Inferior parietal cortex (tissue), 1 donor: ENCODE measurements at regions not wholly inside any gene's neighbourhood (a gene's known extent, or its start where the extent isn't known, plus 50 kb on each side); places are given as distances from the start of the nearest gene placed in this dataset.
"Not testable (repeated sequence)": the region's sequence is repeated elsewhere in the genome, so short reads cannot be mapped to it uniquely, and the experiment has no call there.

ENCODE experiments used
- DNase-seq: peaks from one replicate; pipeline ENCODE4 v3.0.0-alpha.2; 2016; ENCODE audit errors: extremely low spot score

DNA sequence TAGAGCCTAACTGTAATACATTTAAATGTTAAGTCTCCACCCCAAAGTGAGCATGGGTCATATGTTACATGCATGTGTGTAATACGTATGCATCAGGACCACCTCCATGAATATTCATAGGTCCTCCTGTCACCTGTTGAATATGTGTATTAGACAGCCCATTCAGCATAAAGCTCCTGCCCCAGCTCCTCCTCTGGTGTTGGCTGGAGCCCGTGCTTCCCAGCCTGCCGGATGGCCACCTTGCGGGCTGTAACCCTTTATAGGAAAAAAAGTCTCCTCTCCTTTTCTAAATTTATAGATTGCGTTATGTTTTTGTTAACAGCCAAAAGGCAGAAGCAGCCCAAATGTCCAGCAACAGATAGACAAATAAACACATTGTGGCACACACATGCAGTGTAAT, 299.5 kb downstream of the MED10 start:
- DNase-seq, result no peak

DNA sequence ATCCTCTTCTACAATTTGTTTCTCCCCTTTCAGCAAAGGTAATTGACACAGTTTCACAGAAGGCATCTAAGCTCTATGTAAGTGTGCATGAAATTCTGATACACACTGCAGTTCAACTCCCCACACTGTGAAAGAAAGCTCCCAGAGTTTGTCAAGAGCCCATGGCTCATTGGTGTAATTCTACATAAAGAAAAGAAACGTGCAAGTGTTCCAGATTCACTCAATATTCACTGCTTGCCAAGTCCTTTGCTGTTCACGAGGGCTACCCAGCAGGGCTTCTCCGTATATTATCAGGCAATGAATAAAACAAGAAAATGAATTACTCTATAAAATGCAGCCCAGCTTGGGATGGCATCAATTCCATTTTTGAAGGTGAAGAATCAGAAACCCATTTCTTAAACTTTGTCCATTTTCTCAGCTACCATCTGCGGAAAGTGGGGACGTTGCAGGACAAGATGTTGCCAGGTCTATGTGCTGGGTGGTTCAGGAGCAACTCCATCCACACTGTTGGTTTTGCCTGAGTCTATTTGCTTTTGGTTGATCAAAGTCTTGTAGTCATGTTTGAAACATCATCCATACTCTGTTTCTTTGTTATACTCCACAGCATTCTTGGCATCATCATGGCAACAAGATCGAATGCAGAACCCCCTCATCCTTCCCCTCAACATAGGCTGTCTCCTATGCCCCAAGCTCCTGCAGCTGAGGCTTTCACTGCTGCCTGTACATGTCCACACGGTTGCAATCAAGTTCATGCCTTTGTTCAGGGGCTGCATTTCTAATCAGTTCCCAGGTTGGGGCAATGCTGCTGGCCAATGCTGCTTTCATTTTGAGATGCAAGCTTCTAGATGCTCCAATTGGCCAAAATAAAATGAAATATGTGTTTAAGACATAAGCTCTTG, 301.8 kb downstream of the MED10 start:
- no peak for DNase-seq

DNA sequence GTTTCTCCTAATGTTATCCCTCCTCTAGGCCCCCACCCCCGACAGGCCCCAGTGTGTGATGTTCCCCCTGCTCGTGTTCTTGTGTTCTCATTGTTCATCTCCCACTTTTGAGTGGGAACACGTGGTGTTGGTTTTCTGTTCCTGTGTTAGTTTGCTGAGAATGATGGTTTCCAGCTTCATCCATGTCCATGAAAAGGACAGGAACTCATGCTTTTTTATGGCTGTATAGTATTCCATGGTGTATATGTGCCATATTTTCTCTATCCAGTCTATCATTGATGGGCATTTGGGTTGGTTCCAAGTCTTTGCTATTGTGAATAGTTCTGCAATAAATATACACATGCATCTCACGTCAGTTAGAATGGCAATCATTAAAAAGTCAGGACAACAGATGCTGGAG, 305.9 kb downstream of the MED10 start:
- not testable (repeated sequence) for DNase-seq

DNA sequence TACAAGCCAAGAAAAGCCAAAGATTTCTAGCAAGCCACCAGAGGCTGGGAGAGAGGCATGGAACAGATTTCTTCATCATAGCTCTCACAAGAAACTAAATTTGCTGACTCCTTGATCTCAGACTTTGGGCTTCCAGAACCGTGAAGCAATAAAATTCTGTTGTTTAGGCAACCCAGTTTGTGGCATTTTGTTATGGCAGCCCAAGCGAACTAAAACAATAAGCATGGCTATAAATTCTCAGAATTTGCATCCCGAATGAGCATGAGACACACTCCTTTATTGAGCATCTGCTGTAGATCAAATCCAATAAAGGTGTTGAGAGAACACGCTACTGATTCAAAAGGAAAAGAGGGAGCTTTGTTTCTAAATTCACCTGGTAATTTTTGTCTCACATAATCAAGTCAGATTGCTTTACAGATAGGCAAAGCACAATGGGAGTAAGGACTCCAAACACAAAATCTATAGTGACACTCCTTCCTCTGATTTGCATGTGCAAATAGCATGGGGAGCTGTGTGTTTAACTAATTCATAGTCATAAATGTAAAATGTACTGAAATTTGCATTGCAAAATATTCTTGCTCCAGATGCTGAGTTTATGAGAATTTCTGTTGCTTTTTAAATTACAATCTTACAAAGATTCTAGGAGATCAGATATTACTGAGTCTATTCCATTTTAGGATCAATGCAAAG, 308.7 kb downstream of the MED10 start:
- no peak for DNase-seq

DNA sequence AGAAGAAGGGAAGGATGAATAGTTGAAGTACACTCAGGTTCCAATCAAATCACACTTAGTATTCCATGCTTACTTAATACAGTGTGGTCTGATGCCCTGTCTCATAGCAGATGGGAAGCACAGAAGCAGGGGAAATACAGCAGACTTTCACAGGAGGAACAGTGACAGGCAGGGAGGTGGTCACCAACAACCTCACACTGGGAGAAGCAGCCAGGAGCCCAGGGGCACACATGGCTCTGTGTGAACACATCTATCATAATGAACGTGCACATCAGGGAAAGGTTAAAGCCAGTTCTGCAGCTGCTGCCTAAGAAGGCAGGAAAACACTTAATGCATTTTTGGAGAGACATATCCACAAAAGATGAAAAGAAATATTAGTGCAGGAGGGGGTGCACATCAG, 312.3 kb downstream of the MED10 start:
- DNase-seq, result no peak

DNA sequence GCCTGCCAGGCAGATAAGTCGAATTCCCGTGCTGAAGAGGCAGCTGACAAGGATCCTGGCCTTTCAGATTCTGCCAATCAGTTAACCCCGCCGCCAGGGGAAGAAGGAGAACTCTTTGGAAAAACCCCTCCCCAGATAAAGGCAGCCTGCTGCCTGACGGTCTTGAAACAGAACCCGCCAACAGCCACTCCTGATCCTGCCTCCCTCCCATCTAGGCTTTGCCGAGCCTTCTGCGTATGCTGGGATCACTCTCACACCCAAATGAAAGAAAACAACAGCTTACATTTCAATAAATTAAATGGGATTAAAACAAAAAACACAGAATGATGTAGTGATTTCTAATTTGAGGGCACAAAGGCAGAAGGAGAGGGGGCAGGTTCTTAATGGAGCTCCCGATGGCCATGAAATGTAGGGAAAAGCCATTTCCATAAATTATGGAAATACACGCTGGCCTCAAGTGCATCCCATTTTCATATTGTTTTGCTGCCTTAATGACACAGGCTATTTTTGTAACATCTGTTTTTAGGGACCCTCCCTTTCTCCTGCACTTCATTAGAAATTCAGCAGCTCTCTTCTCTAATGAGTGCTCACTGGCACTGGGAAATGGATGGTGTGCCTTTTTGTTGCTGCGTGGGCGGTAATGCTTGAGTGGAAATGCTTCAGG, 319.1 kb downstream of the MED10 start:
- DNase-seq, result no peak

DNA sequence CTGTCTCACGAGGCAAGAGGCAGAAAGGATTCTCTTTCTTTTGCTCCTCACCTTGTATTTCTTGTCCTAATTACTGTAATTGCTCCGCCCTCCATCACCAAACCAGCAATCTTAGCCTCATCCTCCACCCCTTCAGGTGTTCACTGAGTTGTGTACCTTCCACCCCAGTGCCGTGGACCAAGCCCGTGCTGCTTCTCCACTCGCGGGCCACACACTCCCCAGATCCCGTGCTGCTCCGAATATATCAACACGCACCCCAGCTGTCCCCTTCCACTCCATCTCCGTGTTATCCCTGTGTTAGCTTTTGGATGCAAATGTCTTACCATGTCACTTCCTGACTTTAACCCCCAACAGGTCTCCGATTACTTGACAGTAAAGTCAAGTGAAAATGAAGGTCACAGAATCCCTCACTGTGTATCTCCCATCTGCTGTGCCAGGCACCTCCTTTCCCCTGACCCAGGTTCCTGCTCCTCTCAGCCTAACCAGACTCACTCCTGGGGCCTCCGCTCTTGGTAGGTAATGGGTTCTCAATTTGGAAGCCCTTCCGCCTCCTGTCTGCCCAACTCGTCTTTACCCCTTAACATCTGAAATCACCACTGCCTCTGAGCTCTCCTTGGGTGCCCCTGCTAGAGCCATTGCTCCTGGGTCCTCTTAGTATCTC, 320.2 kb downstream of the MED10 start:
- DNase-seq, result no peak

DNA sequence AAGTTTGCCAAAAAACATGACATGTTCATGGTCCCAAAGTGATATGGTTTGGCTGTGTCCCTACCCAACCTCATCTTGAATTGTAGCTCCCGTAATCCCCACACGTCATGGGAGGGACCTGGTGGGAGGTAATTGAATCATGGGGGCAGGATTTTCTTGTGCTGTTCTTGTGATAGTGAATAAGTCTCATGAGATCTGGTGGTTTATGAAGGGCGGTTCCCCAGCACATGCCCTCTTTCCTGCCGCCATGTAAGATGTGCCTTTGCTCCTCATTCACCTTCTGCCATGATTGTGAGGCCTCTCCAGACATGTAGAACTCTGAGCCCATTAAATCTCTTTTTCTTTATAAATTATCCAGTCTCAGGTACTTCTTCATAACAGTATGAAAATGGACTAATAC, 322.1 kb downstream of the MED10 start:
- DNase-seq, result no peak

DNA sequence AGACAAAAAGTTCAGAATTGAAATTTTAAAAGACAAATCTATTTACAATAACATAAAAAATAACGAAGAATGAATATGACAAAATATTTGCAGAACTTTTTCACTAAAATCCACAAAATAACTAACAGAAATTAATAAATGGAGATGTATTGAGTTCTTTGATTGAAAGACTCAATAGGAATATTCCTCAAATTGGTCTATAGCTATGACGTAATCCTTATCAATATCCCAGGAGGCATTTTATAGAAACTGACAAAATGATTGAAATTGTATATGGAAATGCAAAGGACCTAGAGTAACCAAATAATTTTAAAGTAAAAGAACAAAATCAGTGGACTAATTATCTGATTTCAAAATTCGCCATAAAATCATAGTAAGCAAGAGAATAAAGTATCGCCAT, 328.7 kb downstream of the MED10 start:
- no peak for DNase-seq

DNA sequence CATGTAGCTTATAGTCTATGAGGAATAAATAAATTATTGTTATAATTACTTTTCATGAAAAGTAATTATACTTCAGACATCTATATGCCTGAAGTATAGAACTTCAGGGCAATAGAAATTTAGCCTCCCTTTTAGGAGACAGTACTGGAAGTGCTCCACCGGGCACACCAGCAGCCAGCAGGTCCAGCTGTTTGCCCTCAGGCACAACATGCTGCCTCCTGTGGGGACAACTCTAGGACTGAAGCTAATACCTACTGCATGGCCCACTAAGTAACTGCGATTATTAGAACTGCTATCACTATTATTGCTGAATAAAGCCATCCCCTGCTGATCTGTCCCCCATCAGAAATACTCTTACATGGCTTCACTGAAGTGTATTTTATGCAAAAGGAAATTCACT, 329.6 kb downstream of the MED10 start:
- DNase-seq, result no peak

DNA sequence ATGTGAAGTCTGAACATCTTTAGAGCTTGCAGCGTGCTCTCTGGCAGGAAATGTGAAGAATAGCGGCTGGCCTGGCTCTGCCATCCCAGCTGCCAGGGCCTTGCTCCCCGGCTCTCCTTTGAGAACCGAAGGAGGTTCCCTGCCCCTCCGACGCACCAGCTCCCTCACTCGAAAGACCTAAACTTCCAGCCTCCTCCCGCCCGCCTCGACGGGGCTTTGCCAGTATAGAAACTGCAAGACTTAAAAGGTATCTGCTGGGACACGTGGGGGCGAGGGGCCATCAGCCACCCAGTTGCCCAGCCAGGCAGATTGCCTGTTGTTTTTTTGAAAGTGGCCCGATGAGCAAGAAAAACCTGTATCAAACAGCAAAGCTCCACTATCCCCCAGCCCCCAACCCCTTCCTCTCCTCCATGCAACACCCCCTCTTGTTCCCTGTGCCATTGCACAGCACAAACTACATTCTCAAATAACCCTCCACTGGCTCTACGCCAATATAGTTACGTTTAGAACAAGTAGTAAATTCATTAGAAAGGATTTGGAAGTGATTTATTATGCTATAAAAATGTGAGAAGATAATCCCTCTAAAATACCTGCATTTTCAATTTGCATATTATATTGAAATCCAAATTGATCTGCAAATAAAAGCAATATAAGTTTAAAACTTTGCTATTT, 331.9 kb downstream of the MED10 start:
- no peak for DNase-seq

DNA sequence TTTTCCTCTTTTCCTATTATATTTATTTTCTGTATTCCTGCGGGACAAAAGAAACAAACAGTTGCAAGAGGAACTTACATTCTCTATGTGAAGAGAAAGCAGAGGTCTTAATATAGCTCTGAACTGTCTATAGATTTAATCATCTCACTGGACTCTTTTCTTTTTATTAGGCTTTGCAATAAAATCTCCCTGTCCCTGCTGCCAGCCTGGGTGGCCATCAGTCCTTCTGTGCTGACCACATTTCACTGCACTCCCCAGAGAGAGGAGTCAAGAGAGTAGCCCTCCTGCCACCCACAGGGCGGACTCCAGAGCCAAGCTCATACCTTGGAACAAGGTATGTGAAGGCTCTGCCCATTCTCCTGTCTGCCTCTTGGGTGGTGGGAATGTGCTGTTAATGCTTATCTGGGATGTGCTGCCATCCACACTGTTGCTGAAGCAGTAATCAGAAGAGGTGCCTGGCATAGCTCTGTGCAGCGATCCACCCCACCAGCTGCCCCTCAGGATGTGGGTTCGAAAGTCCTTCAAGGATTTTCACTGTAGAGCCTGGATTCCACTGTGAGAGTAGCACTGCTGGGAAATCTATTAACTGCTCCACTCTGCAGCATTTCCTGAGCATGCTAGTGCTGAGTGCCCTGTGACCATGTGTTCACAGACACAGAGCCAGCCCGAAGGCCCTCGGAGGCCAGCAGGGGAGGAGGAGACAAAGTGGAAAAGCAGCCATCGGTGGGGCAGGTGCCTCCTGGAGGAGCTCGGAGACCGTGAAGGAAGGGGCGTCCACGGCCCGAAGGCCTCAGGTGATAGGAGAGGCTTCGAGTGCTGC, 334.6 kb downstream of the MED10 start:
- DNase-seq, result no peak

DNA sequence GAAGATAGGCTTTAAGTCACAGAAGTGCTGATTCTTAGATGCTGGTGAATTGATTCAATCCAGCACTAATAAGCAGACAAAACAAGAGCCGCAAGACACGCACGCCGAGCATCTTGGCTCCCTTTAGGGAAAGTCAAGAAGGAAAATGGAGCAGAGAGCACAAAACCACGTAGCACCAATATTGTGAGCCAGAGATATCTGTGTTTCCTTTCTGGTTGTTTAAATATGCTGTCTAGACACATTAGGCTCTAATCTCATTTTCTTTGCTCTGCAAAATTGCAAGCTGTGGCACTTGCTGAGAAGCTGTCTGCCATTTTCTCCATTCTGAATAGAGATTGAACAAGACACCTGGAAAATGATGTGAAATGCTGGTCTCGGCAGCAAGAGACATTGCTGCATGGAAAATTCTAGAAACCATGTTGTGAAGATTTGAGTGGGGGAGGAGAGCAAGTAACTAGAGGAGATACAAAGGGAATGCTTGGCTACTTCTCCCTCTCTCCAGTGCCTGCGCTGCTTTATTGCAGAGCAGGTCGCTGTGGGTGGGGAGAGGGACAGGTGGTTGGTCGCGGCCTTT, 336.3 kb downstream of the MED10 start:
- no peak for DNase-seq

DNA sequence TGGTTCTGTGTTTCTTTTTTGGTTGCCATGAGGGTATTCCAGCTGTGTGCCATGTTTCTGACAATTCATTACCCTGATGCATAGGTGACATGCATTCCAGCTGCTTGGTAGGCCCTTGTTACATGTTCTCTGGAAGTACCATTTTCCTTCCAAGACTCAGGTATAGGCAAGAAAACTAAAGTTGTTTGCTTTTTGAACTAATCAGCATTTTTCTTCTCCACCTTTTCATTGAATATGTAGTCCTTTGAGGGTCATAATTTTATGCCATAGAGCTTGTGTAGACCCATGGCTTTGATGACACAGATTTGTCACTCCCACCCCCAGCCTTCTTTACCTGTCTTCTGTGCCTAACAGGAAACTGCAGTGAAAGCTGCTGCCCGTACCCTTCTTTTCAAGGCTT, 339.2 kb downstream of the MED10 start:
- no peak for DNase-seq

DNA sequence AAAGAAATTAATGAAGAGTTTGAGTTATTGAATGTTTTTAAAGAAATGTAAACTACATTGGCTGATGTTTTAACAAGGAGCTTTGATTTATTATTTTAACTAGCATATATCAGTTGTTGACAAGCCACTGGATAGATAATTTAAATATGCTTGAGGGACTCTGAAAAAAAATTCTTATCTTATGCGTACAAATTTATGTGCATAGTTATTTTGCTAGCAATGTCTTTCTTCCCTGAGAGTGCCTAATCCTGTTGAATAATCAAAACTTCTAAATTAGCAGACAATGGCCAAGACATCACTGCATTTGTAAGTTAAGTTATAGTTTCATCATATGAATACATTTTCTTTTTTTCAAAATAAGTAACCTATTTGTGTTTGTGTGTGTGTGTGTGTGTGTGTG, 342.3 kb downstream of the MED10 start:
- DNase-seq, result no peak

DNA sequence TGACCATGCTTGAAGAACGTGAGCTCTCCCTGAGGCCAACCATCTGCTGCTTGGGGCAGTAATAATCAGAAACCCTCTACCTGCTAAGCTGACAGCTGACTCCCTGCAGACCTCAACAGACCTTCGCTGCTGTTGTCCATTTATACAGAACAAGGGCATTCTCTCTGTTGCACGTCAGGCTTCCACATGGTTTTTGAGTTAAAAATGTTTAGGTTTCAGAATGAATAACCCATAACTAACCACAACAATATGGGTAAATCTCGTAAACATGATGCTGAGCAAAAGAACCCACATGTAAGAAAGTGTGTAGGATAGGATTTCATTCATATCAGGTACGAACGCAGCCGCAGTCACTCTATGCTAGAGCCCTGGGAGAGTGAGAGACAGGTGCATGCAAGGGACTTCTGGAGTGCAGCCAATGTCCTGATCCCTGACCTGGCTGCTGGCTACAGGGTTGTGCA, 348.5 kb downstream of the MED10 start:
- no peak for DNase-seq

DNA sequence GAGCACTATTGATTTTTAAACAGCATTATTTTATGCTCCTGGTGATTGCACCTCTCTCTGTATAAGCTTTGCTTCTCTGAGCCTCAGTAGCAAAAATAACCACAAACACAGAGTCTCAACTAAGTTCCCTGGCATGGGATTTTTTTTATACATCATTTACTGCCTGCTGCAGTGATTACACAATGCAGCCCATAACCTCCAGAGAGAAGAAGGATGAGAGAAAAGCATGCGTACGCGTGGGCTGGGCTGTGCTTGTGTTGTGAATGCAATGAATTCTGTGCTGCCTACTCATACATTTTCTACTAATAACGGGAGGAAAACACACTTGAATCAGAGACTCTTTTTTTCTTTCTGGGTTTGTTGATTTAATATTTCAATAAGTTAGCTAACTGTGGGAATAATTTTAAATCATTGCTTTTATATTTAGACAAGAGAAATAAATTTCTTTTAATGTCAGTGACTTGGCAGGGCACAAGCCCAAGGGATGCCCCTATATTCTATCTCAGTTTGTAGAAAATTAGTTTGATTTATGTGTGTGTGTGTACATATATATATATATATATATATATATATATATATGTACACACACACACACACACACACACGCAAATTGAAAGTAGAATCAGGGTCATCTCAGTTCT, 351.5 kb downstream of the MED10 start:
- DNase-seq, result peak; percentile 38

DNA sequence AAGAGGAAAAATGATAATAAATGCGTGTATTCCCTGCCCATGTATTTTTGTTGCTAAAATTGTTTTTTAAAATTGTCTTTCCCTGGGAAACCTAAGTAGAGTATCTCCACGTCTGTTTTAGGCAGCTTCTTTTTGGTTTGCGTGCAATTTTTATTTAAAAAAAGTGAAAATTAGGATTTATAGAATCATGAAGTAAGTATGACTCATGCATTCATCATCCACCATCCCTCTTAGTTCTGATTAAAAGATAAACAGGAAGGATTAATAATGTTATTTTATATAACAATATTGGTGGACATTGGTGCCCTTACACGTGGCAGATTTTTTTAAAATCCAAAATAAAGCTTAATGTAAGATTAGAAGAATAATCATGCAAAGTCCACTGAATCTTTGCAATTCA, 358.7 kb downstream of the MED10 start:
- DNase-seq, result no peak

DNA sequence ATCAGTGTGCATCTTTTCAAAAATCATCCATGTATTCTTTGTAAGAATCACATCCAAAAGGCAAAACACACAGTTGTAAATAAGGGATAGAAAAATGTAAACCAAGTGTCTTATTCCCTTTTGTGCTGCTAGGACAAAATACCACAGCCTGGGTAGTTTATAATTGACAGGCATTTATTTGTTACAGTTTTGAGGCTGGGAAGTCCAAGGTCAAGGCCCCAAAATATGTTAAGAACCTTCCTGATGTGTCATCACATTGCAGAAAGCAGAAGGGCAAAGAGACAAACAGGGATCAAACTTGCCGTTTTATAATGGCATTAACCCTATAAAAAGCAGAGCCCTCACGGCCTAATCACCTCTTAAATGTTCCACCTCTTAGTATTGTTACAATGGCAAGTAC, 364.8 kb downstream of the MED10 start:
- no peak for DNase-seq

DNA sequence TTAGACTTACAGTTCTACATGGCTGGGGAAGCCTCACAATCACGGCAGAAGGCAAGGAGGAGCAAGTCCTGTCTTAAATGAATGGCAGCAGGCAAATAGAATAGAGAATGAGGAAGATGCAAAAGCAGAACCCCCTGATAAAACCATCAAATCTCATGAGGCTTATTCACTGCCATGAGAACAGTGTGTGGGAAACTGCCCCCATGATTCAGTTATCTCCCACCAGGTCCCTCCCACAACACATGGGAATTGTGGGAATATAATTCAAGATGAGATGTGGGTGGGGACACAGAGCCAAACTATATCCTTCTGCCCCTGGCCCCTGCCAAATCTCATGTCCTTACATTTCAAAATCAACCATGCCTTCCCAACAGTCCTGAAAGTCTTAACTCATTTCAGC, 367.1 kb downstream of the MED10 start:
- no peak for DNase-seq
